ENCODE measurements at regions not wholly inside any gene's neighbourhood (a gene's known extent, or its start where the extent isn't known, plus 50 kb on each side); places are given as distances from the start of the nearest gene placed in this dataset.
A peak's percentile ranks its signal among the peaks of the same experiment; 100 is the strongest.

DNA sequence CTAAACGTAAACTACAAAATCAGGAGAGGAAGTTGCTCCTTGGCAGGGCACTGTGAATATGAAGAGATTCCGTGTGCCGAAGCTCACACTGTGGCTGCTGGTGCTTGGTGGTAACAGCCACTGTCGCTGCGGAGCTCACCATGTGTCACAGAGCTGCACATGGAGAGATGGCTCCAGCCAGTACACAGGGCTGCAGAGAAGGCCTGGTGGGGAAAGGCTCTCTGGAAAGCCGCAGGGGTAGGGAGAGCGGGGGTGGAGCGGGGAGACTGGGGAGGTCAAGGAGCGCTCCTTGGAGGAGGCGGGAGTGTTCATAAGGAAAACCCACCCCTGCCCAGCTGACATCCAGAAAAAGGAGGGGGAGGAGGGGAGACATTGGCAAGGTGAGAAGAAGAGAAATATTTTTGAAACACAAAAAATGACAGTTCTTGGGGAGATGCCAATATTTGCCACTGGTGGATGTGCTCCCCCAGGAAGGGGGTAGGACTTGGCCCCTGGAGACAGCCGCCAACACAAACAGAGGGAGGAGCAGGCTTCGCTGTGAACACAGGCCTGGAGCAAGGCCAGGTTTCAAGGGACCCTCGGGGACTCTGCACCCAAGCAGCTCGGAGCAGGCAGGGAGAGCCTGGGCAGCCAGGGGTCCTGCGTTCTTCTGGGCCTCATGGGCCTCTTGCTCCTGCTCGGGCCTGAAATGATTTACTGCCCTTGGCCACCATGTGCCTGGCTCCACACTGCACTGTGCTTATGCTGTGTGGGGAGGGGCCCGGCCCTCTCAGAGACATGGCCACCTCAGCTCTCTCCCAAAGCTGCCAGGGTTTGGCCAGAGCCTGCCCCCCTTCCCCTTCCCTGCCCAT is 102.6 kb upstream of the GLI2 start (continued):
- TF ChIP-seq, protein P1, sequence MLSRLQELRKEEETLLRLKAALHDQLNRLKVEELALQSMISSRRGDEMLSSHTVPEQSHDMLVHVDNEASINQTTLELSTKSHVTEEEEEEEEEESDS (CRISPR knock-in tag; IDR thresholded peaks at IDR 0.05; ENCODE audit: borderline replicate concordance): no peak
- TF ChIP-seq TCF7L2 (IDR thresholded peaks at IDR 0.05; ENCODE audit: low read depth, low read length): no peak
- no peak for TF ChIP-seq TOE1 (CRISPR knock-in tag; IDR thresholded peaks at IDR 0.05)
- no peak for TF ChIP-seq STAT5B (CRISPR knock-in tag; IDR thresholded peaks at IDR 0.05)
- TF ChIP-seq, protein P2, sequence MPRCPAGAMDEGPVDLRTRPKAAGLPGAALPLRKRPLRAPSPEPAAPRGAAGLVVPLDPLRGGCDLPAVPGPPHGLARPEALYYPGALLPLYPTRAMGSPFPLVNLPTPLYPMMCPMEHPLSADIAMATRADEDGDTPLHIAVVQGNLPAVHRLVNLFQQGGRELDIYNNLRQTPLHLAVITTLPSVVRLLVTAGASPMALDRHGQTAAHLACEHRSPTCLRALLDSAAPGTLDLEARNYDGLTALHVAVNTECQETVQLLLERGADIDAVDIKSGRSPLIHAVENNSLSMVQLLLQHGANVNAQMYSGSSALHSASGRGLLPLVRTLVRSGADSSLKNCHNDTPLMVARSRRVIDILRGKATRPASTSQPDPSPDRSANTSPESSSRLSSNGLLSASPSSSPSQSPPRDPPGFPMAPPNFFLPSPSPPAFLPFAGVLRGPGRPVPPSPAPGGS (CRISPR knock-in tag; IDR thresholded peaks at IDR 0.05): no peak
- TF ChIP-seq CCDC6 (CRISPR knock-in tag; IDR thresholded peaks at IDR 0.05): no peak
- no peak for TF ChIP-seq CBX1 (IDR thresholded peaks at IDR 0.05; ENCODE audit: low read depth)
- TF ChIP-seq AGO2 (optimal IDR thresholded peaks at IDR 0.05; ENCODE audit: low read depth, low read length): no peak
- TF ChIP-seq SALL1 (CRISPR knock-in tag; IDR thresholded peaks at IDR 0.05): peak; percentile 73; the same call in 1 of the 2 replicates
- TF ChIP-seq CREB1 (IDR thresholded peaks at IDR 0.05): no peak
- no peak for TF ChIP-seq CREB1 (CRISPR knock-in tag; IDR thresholded peaks at IDR 0.05)
- TF ChIP-seq AHR (CRISPR knock-in tag; IDR thresholded peaks at IDR 0.05): no peak
- TF ChIP-seq ZNF326 (CRISPR knock-in tag; IDR thresholded peaks at IDR 0.05; ENCODE audit: borderline replicate concordance): no peak
- TF ChIP-seq, protein P3, sequence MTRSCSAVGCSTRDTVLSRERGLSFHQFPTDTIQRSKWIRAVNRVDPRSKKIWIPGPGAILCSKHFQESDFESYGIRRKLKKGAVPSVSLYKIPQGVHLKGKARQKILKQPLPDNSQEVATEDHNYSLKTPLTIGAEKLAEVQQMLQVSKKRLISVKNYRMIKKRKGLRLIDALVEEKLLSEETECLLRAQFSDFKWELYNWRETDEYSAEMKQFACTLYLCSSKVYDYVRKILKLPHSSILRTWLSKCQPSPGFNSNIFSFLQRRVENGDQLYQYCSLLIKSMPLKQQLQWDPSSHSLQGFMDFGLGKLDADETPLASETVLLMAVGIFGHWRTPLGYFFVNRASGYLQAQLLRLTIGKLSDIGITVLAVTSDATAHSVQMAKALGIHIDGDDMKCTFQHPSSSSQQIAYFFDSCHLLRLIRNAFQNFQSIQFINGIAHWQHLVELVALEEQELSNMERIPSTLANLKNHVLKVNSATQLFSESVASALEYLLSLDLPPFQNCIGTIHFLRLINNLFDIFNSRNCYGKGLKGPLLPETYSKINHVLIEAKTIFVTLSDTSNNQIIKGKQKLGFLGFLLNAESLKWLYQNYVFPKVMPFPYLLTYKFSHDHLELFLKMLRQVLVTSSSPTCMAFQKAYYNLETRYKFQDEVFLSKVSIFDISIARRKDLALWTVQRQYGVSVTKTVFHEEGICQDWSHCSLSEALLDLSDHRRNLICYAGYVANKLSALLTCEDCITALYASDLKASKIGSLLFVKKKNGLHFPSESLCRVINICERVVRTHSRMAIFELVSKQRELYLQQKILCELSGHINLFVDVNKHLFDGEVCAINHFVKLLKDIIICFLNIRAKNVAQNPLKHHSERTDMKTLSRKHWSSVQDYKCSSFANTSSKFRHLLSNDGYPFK (CRISPR knock-in tag; IDR thresholded peaks at IDR 0.05; ENCODE audit: borderline replicate concordance): no peak
- peak; percentile 42; the same call in 1 of the 2 replicates for TF ChIP-seq FOXA3 (CRISPR knock-in tag; IDR thresholded peaks at IDR 0.05)
- TF ChIP-seq, protein P4, sequence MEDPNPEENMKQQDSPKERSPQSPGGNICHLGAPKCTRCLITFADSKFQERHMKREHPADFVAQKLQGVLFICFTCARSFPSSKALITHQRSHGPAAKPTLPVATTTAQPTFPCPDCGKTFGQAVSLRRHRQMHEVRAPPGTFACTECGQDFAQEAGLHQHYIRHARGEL (CRISPR knock-in tag; IDR thresholded peaks at IDR 0.05): no peak
- TF ChIP-seq FIP1L1 (IDR thresholded peaks at IDR 0.05; ENCODE audit: borderline replicate concordance, insufficient read depth, low read depth, low read length): no peak
- TF ChIP-seq HMG20B (CRISPR knock-in tag; conservative IDR thresholded peaks at IDR 0.05): no peak
- TF ChIP-seq, protein P5, sequence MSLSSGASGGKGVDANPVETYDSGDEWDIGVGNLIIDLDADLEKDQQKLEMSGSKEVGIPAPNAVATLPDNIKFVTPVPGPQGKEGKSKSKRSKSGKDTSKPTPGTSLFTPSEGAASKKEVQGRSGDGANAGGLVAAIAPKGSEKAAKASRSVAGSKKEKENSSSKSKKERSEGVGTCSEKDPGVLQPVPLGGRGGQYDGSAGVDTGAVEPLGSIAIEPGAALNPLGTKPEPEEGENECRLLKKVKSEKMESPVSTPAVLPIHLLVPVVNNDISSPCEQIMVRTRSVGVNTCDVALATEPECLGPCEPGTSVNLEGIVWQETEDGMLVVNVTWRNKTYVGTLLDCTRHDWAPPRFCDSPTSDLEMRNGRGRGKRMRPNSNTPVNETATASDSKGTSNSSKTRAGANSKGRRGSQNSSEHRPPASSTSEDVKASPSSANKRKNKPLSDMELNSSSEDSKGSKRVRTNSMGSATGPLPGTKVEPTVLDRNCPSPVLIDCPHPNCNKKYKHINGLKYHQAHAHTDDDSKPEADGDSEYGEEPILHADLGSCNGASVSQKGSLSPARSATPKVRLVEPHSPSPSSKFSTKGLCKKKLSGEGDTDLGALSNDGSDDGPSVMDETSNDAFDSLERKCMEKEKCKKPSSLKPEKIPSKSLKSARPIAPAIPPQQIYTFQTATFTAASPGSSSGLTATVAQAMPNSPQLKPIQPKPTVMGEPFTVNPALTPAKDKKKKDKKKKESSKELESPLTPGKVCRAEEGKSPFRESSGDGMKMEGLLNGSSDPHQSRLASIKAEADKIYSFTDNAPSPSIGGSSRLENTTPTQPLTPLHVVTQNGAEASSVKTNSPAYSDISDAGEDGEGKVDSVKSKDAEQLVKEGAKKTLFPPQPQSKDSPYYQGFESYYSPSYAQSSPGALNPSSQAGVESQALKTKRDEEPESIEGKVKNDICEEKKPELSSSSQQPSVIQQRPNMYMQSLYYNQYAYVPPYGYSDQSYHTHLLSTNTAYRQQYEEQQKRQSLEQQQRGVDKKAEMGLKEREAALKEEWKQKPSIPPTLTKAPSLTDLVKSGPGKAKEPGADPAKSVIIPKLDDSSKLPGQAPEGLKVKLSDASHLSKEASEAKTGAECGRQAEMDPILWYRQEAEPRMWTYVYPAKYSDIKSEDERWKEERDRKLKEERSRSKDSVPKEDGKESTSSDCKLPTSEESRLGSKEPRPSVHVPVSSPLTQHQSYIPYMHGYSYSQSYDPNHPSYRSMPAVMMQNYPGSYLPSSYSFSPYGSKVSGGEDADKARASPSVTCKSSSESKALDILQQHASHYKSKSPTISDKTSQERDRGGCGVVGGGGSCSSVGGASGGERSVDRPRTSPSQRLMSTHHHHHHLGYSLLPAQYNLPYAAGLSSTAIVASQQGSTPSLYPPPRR (CRISPR knock-in tag; IDR thresholded peaks at IDR 0.05; ENCODE audit: borderline replicate concordance): peak; percentile 61; the same call in 1 of the 2 replicates
- no peak for TF ChIP-seq PAX8 (CRISPR knock-in tag; IDR thresholded peaks at IDR 0.05; ENCODE audit: borderline replicate concordance)
- TF ChIP-seq ZNF138 (CRISPR knock-in tag; IDR thresholded peaks at IDR 0.05; ENCODE audit: low read depth): no peak
